Keratinocyte (primary cell): ENCODE measurements at regions not wholly inside any gene's neighbourhood (a gene's known extent, or its start where the extent isn't known, plus 50 kb on each side); places are given as distances from the start of the nearest gene placed in this dataset.

Experiments
- CTCF ChIP-seq, 3 experiments: IDR thresholded peaks in 1 of 3; conservative IDR thresholded peaks in 1 of 3; optimal IDR thresholded peaks in 1 of 3; 2 replicates in 2 of 3; 3 replicates in 1 of 3; pipeline versions ENCODE3 to v1.5.1; 2011; ENCODE audit warnings: low read length in 3 of 3, mild to moderate bottlenecking in 3 of 3, moderate library complexity in 2 of 3, control low read depth in 1 of 3, inconsistent platforms in 1 of 3; ENCODE audit not compliant: insufficient read depth in 2 of 3; ENCODE audit errors: extremely low read depth in 1 of 3
- EZH2 ChIP-seq: IDR thresholded peaks from one replicate; pipeline ENCODE4 v1.6.1; 2012; ENCODE audit warnings: inconsistent platforms, mild to moderate bottlenecking, low read length, moderate library complexity

GRCh38 chr10:131669838-131670237 lies 231.0 kb upstream of the PPP2R2D start:
- TF ChIP-seq EZH2 = no peak
- no peak for TF ChIP-seq CTCF (optimal IDR thresholded peaks at IDR 0.05 in 1 of 3, IDR thresholded peaks at IDR 0.05 in 1 of 3, conservative IDR thresholded peaks at IDR 0.05 in 1 of 3; ENCODE audit: extremely low read depth in 1 of 3, insufficient read depth in 2 of 3, low read length in 3 of 3)
